ENCODE measurements at regions not wholly inside any gene's neighbourhood (a gene's known extent, or its start where the extent isn't known, plus 50 kb on each side); places are given as distances from the start of the nearest gene placed in this dataset.

GRCh38 chr16:6897876-6898485 lies 434.7 kb upstream of the RBFOX1 start:
- DNase-seq (ENCODE audit: low spot score in 2 of 2, unreplicated experiment in 2 of 2) = no peak
- TF ChIP-seq, protein P1, sequence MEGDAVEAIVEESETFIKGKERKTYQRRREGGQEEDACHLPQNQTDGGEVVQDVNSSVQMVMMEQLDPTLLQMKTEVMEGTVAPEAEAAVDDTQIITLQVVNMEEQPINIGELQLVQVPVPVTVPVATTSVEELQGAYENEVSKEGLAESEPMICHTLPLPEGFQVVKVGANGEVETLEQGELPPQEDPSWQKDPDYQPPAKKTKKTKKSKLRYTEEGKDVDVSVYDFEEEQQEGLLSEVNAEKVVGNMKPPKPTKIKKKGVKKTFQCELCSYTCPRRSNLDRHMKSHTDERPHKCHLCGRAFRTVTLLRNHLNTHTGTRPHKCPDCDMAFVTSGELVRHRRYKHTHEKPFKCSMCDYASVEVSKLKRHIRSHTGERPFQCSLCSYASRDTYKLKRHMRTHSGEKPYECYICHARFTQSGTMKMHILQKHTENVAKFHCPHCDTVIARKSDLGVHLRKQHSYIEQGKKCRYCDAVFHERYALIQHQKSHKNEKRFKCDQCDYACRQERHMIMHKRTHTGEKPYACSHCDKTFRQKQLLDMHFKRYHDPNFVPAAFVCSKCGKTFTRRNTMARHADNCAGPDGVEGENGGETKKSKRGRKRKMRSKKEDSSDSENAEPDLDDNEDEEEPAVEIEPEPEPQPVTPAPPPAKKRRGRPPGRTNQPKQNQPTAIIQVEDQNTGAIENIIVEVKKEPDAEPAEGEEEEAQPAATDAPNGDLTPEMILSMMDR (IDR thresholded peaks at IDR 0.05; ENCODE audit: unreplicated experiment) = no peak
- Mint-ChIP-seq H3K27me3 (ENCODE audit: low read depth) (no peaks in the 10 kb centered on the region), H3K4me1 (peaks cover 8% of the 10 kb centered on the region), H3K9me3 (no peaks in the 10 kb centered on the region), H3K27ac (no peak overlapping the region), H3K4me3 (no peak overlapping the region), H3K36me3 (no peaks in the 10 kb centered on the region)

DNA sequence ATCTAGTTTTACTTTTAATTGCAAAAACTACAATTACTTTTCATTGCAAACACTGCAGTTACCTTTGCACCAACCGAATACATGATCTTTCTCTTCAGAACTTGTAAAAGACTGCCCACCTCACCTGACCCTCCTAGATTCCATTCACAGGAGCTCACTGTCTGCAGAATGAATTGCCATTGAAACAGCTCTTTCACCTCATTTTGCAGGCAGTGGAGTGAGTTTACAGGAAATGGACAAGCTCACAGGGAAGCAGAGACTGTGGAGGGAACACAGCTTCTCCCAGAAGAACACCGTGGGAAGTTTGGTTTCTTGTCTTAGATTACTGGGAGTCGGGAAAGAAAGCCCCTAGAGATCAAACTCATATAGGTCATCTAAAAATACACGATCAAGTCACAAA lies 439.7 kb upstream of the RBFOX1 start:
- peak overlapping the region; percentile 79 for H3K27ac Mint-ChIP-seq
- H3K4me1 Mint-ChIP-seq = peaks cover 26% of the 10 kb centered on the region

DNA sequence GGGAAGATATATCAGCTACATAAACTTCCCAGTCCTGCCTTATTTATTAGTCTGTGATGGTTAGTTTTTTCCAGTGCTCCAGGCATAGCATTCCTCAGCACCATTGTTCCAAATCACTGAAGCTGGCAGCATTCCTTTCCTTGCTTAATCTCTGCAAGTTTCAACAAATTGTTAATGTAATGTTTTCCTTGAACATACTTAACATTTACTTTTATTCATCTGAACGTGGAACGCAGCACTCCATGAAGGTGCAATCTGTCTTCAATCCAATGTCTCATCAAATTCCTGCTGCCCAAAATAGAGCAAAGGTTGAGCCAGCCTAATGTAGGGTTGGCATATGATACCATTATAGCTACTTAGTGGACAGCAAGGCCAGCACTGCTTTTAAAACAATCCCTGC lies 441.1 kb upstream of the RBFOX1 start:
- no peak for DNase-seq (ENCODE audit: low spot score in 2 of 2, unreplicated experiment in 2 of 2)
- Mint-ChIP-seq H3K9me3 (no peaks in the 10 kb centered on the region), H3K36me3 (no peaks in the 10 kb centered on the region), H3K27me3 (ENCODE audit: low read depth) (no peaks in the 10 kb centered on the region), H3K4me1 (peaks cover 26% of the 10 kb centered on the region), H3K27ac (peak overlapping the region; percentile 36), H3K4me3 (no peak overlapping the region)
- TF ChIP-seq, protein P1 (IDR thresholded peaks at IDR 0.05; ENCODE audit: unreplicated experiment) = no peak

More for the DNA sequence above, 439.7 kb upstream of the RBFOX1 start:
- Mint-ChIP-seq H3K27me3 (ENCODE audit: low read depth) (no peaks in the 10 kb centered on the region), H3K36me3 (no peaks in the 10 kb centered on the region), H3K4me3 (no peak overlapping the region), H3K9me3 (no peaks in the 10 kb centered on the region)
- TF ChIP-seq, protein P1 (IDR thresholded peaks at IDR 0.05; ENCODE audit: unreplicated experiment) = no peak
- DNase-seq (ENCODE audit: low spot score in 2 of 2, unreplicated experiment in 2 of 2) = no peak

DNA sequence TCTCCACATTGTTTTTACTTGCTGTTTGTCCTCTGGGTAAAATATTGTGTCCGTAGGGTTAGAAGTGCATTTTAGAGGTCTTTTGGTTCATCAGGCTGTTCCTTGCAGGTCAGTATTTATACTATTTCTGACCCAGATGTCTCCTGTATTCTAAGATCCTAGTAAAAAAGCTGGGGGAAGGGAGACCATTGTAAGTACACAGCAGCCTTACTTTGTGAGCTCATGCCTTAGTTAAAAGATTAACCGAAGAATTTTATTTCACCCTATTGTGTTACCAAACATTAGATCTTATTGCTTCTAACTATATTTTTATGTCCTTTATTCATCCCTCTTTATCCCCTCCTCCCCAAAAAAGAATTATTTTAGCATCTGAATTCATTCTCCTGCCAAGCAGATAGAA lies 444.1 kb upstream of the RBFOX1 start:
- H3K27me3 Mint-ChIP-seq (ENCODE audit: low read depth) = no peaks in the 10 kb centered on the region
- H3K4me1 Mint-ChIP-seq = peaks cover 24% of the 10 kb centered on the region
- no peak overlapping the region for H3K27ac Mint-ChIP-seq
- H3K36me3 Mint-ChIP-seq = no peaks in the 10 kb centered on the region
- H3K4me3 Mint-ChIP-seq = no peak overlapping the region
- TF ChIP-seq, protein P1 (IDR thresholded peaks at IDR 0.05; ENCODE audit: unreplicated experiment) = no peak
- no peak for DNase-seq (ENCODE audit: low spot score in 2 of 2, unreplicated experiment in 2 of 2)
- H3K9me3 Mint-ChIP-seq = no peaks in the 10 kb centered on the region

DNA sequence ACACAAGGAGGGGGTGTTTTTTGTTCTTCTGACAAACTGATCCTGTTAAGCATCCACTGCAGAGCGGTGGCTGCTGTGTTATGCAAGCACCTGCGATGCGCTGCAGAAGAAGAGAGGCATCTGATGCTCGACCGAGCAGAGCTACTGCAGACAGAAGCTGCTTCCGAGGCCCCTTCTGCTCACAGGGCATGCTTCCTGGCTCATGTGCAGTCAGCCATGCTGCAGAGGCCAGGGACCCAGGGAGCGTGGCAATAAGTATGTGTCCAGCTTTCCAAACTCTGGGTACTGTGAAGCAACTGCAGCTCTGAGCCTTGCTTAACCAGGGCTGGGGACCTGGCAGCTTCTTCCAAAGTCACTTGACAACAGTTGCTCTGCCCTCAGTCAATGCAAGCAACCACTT lies 448.6 kb upstream of the RBFOX1 start:
- no peaks in the 10 kb centered on the region for H3K9me3 Mint-ChIP-seq
- H3K4me1 Mint-ChIP-seq = no peaks in the 10 kb centered on the region
- H3K27ac Mint-ChIP-seq = no peak overlapping the region
- TF ChIP-seq, protein P1 (IDR thresholded peaks at IDR 0.05; ENCODE audit: unreplicated experiment) = no peak
- H3K36me3 Mint-ChIP-seq = no peaks in the 10 kb centered on the region
- no peak for DNase-seq (ENCODE audit: low spot score in 2 of 2, unreplicated experiment in 2 of 2)
- H3K27me3 Mint-ChIP-seq (ENCODE audit: low read depth) = no peaks in the 10 kb centered on the region
- H3K4me3 Mint-ChIP-seq = no peak overlapping the region

GRCh38 chr16:6880263-6880662 lies 452.4 kb upstream of the RBFOX1 start:
- Mint-ChIP-seq H3K27ac (no peak overlapping the region), H3K4me1 (no peaks in the 10 kb centered on the region), H3K4me3 (no peak overlapping the region), H3K27me3 (ENCODE audit: low read depth) (no peaks in the 10 kb centered on the region), H3K36me3 (no peaks in the 10 kb centered on the region), H3K9me3 (no peaks in the 10 kb centered on the region)
- TF ChIP-seq, protein P1 (IDR thresholded peaks at IDR 0.05; ENCODE audit: unreplicated experiment) = no peak
- no peak for DNase-seq (ENCODE audit: low spot score in 2 of 2, unreplicated experiment in 2 of 2)
